Cardiac septum (tissue), 1 donor: ENCODE measurements at regions not wholly inside any gene's neighbourhood (a gene's known extent, or its start where the extent isn't known, plus 50 kb on each side); places are given as distances from the start of the nearest gene placed in this dataset.

Experiments
- DNase-seq: peaks from one replicate; pipeline ENCODE4 v3.0.0-alpha.2; 2020; ENCODE audit warnings: low spot score
- intact Hi-C: fragments of 100-400 bp; cut with DNase I; formaldehyde crosslinking; loops from one replicate; pipeline ENCODE4 v1.14.0; 2022
- donor health status: DM: no; HTN: no; CAD: no.

GRCh38 chr4:153153339-153153871 is 50.8 kb upstream of the TRIM2 start:
- intact Hi-C loops, result loop anchor here (5.0 kb wide), 1 partner anchor 69 kb away; no protein-coding TSS in a partner anchor
- peak; percentile 79 for DNase-seq

- no peak for DNase-seq
- intact Hi-C loops, result loop anchor here (5.0 kb wide), 1 partner anchor 68 kb away; no protein-coding TSS in a partner anchor
These were observed 50.0 kb upstream of the TRIM2 start for GRCh38 chr4:153154007-153154975.
